ENCODE measurements at regions not wholly inside any gene's neighbourhood (a gene's known extent, or its start where the extent isn't known, plus 50 kb on each side); places are given as distances from the start of the nearest gene placed in this dataset.

- TF ChIP-seq CTCF (IDR thresholded peaks at IDR 0.05; ENCODE audit: low read depth, low read length, missing control alignments): no peak
- in situ Hi-C loops (cut with HindIII; ENCODE audit: low sequenced_read_pairs): no loop called here
- no peak overlapping the region for H3K4me3 ChIP-seq (ENCODE audit: low read depth, low read length)
- DNase-seq (ENCODE audit: low read depth): no peak
These were observed 116.9 kb upstream of the PCGF5 start for GRCh38 chr10:91103384-91104192.

GRCh38 chr10:91104193-91105041 lies 116.0 kb upstream of the PCGF5 start:
- no peak overlapping the region for H3K4me3 ChIP-seq (ENCODE audit: low read depth, low read length)
- no peak for DNase-seq (ENCODE audit: low read depth)
- no peak for TF ChIP-seq CTCF (IDR thresholded peaks at IDR 0.05; ENCODE audit: low read depth, low read length, missing control alignments)
- in situ Hi-C loops (cut with HindIII; ENCODE audit: low sequenced_read_pairs): no loop called here

- no peak overlapping the region for H3K4me3 ChIP-seq (ENCODE audit: low read depth, low read length)
- DNase-seq (ENCODE audit: low read depth): no peak
- in situ Hi-C loops (cut with HindIII; ENCODE audit: low sequenced_read_pairs): no loop called here
- no peak for TF ChIP-seq CTCF (IDR thresholded peaks at IDR 0.05; ENCODE audit: low read depth, low read length, missing control alignments)
These were observed 115.2 kb upstream of the PCGF5 start for GRCh38 chr10:91105269-91105668.

GRCh38 chr10:91108820-91109219 lies 111.6 kb upstream of the PCGF5 start:
- no peak for TF ChIP-seq CTCF (IDR thresholded peaks at IDR 0.05; ENCODE audit: low read depth, low read length, missing control alignments)
- in situ Hi-C loops (cut with HindIII; ENCODE audit: low sequenced_read_pairs): no loop called here
- no peak for DNase-seq (ENCODE audit: low read depth)

GRCh38 chr10:91111060-91111459 lies 109.4 kb upstream of the PCGF5 start:
- no peak for TF ChIP-seq CTCF (IDR thresholded peaks at IDR 0.05; ENCODE audit: low read depth, low read length, missing control alignments)
- DNase-seq (ENCODE audit: low read depth): no peak
- in situ Hi-C loops (cut with HindIII; ENCODE audit: low sequenced_read_pairs): no loop called here
- H3K4me3 ChIP-seq (ENCODE audit: low read depth, low read length): no peak overlapping the region

More at GRCh38 chr10:91108820-91109219, 111.6 kb upstream of the PCGF5 start:
- H3K4me3 ChIP-seq (ENCODE audit: low read depth, low read length): no peak overlapping the region

GRCh38 chr10:91115618-91116390 lies 104.7 kb upstream of the PCGF5 start:
- no peak for TF ChIP-seq CTCF (IDR thresholded peaks at IDR 0.05; ENCODE audit: low read depth, low read length, missing control alignments)
- H3K4me3 ChIP-seq (ENCODE audit: low read depth, low read length): no peak overlapping the region
- DNase-seq (ENCODE audit: low read depth): no peak
- in situ Hi-C loops (cut with HindIII; ENCODE audit: low sequenced_read_pairs): no loop called here

All from astrocyte of the cerebellum (primary cell).